K562 (cell line): ENCODE measurements at regions not wholly inside any gene's neighbourhood (a gene's known extent, or its start where the extent isn't known, plus 50 kb on each side); places are given as distances from the start of the nearest gene placed in this dataset.

Experiments used
- ATAC-seq: fragments of 200-7000 bp; cut with Tn5 transposase; 3 replicates; pipeline ENCODE4 v1.9.1; 2020; ENCODE audit warnings: moderate library complexity
- BruUV-seq: library from RNA; stranded (reverse); fragments of 400-500 nt; replicated peaks from 2 replicates; lab custom pipeline; 2021; lab: Mats Ljungman, UMichigan
- CTCF ChIA-PET: fragments of 300-600 bp; formaldehyde crosslinking; extraction: SDS; loops from one replicate; lab custom pipeline; 2021; ENCODE audit warnings: low intra/inter-chr PET ratio; lab: Yijun Ruan, JAX
- POLR2A ChIA-PET: fragments of 300-600, 350-650 bp; sonication (Branson Sonifier 250); formaldehyde crosslinking; extraction: SDS; loops from one replicate; lab custom pipeline; 2021; ENCODE audit warnings: antibody characterized with exemption, inconsistent platforms; lab: Yijun Ruan, JAX
- DNase-seq, 4 experiments: peaks; one replicate each; pipeline versions ENCODE4 v3.0.0 to v3.0.0-alpha.2; 2011 to 2018; ENCODE audit warnings: low spot score in 3 of 4, mixed read lengths in 3 of 4; ENCODE audit errors: extremely low read depth in 1 of 4
- FAIRE-seq: peaks from 2 replicates; lab custom pipeline; 2011; peaks lifted over from hg19 to GRCh38; lab: Jason Lieb, UNC
- H2AFZ ChIP-seq: 2 replicates; pipeline ENCODE4 v1.6.0; 2011; ENCODE audit warnings: low read depth, low read length, control low read depth, inconsistent platforms
- H3K27ac ChIP-seq: fragments of 200-600 bp; 3 replicates; pipeline ENCODE4 v1.8.0; 2011; ENCODE audit warnings: low read depth, mild to moderate bottlenecking, control low read depth, inconsistent platforms, low read length, moderate library complexity, mixed read lengths; ENCODE audit errors: extremely low read depth
- H3K27me3 ChIP-seq, 2 experiments: fragments of 300-600 bp in 1 of 2; 2 replicates in 1 of 2; 3 replicates in 1 of 2; pipeline versions ENCODE4 v1.6.0 to v1.8.0; 2011; ENCODE audit warnings: inconsistent platforms in 2 of 2, low read length in 2 of 2, mild to moderate bottlenecking in 1 of 2, mixed read lengths in 1 of 2, moderate library complexity in 1 of 2; ENCODE audit not compliant: control insufficient read depth in 2 of 2, insufficient read depth in 2 of 2
- H3K36me3 ChIP-seq: fragments of 300-600 bp; 3 replicates; pipeline ENCODE4 v1.8.0; 2011; ENCODE audit warnings: mild to moderate bottlenecking, low read length, inconsistent platforms; ENCODE audit not compliant: control insufficient read depth, insufficient read depth
- H3K4me1 ChIP-seq, 2 experiments: fragments of 200-600 bp in 1 of 2; replicated peaks in 1 of 2; 2 replicates in 1 of 2; 3 replicates in 1 of 2; pipeline versions ENCODE4 v1.5.1 to v1.8.0; 2011; ENCODE audit warnings: inconsistent platforms in 2 of 2, low read length in 2 of 2, mild to moderate bottlenecking in 1 of 2, mixed read lengths in 1 of 2, moderate library complexity in 1 of 2; ENCODE audit not compliant: control insufficient read depth in 2 of 2, insufficient read depth in 2 of 2
- H3K4me2 ChIP-seq: 2 replicates; pipeline ENCODE4 v1.6.1; 2011; ENCODE audit warnings: low read length, control low read depth, inconsistent platforms, mixed read lengths; ENCODE audit not compliant: insufficient read depth
- H3K4me3 ChIP-seq: fragments of 200-600 bp; sonication (generic), shearing (Covaris generic); 2 replicates; pipeline ENCODE4 v1.5.1; 2016; ENCODE audit warnings: control low read depth, inconsistent platforms
- H3K79me2 ChIP-seq: fragments of 200-600 bp; 3 replicates; pipeline ENCODE4 v1.8.0; 2011; ENCODE audit warnings: low read length, inconsistent platforms; ENCODE audit not compliant: control insufficient read depth, insufficient read depth
- H3K9ac ChIP-seq, 2 experiments: 2 replicates each; pipeline versions ENCODE4 v1.6.0 to v1.6.1; 2011; ENCODE audit warnings: low read depth in 2 of 2, low read length in 2 of 2, control low read depth in 1 of 2, inconsistent platforms in 1 of 2, mild to moderate bottlenecking in 1 of 2, mixed read lengths in 1 of 2; ENCODE audit not compliant: insufficient read depth in 1 of 2
- H3K9me1 ChIP-seq: one replicate; pipeline ENCODE4 v1.6.0; 2011; ENCODE audit warnings: inconsistent platforms, mild to moderate bottlenecking, low read length, moderate library complexity; ENCODE audit not compliant: control insufficient read depth, insufficient read depth
- H3K9me3 ChIP-seq: replicated peaks from 2 replicates; pipeline ENCODE4 v1.5.1; 2011; ENCODE audit warnings: low read depth, low read length, inconsistent platforms; ENCODE audit not compliant: control insufficient read depth, insufficient read depth
- H4K20me1 ChIP-seq: replicated peaks from 2 replicates; pipeline ENCODE4 v1.6.1; 2011; ENCODE audit warnings: low read length, inconsistent platforms, mixed read lengths; ENCODE audit not compliant: control insufficient read depth, insufficient read depth
- GABPB2 ChIP-seq: fragments of 250-450 bp; sonication (Bioruptor Pico); conservative IDR thresholded peaks from 2 replicates; pipeline ENCODE4 v1.5.1; 2021; ENCODE audit warnings: mild to moderate bottlenecking
- NEUROD1 ChIP-seq: fragments of 150-350 bp; IDR thresholded peaks from 2 replicates; pipeline ENCODE4 v1.6.1; 2014; ENCODE audit warnings: borderline replicate concordance, low read length, low read depth; ENCODE audit not compliant: partially characterized antibody
- PHF20 ChIP-seq: fragments of 450-650 bp; IDR thresholded peaks from 2 replicates; pipeline ENCODE4 v1.6.1; 2018; ENCODE audit not compliant: partially characterized antibody
- PURB ChIP-seq: sonication (generic); formaldehyde crosslinking; IDR thresholded peaks from 2 replicates; pipeline ENCODE4 v1.9.0; 2021; ENCODE audit warnings: low read depth, mild to moderate bottlenecking, missing genetic modification reagents
- RBFOX2 ChIP-seq: fragments of 200-400 bp; formaldehyde crosslinking; IDR thresholded peaks from 2 replicates; pipeline ENCODE4 v1.6.1; 2017; ENCODE audit warnings: low read depth, mild to moderate bottlenecking, low read length, moderate library complexity
- SAFB ChIP-seq: fragments of 200-400 bp; formaldehyde crosslinking; IDR thresholded peaks from 2 replicates; pipeline ENCODE4 v1.6.1; 2017; ENCODE audit warnings: low read depth, low read length, borderline replicate concordance
- SREBF2 ChIP-seq: sonication (generic); formaldehyde crosslinking; IDR thresholded peaks from 2 replicates; pipeline ENCODE4 v1.4.0; 2020; ENCODE audit warnings: mild to moderate bottlenecking, missing genetic modification reagents
- TEAD1 ChIP-seq, 2 experiments: fragments of 450-650 bp in 1 of 2; sonication (generic) in 1 of 2; formaldehyde crosslinking; IDR thresholded peaks; 2 replicates each; pipeline versions ENCODE4 v1.4.0 to v1.8.0; 2020 to 2022; ENCODE audit warnings: mild to moderate bottlenecking in 2 of 2, missing genetic modification reagents in 1 of 2
- U2AF1 ChIP-seq: fragments of 200-400 bp; formaldehyde crosslinking; optimal IDR thresholded peaks from 2 replicates; pipeline ENCODE3; 2017; ENCODE audit warnings: mild to moderate bottlenecking, low read depth, low read length, moderate library complexity
- XRCC4 ChIP-seq: IDR thresholded peaks from one replicate; pipeline ENCODE4 v1.6.1; 2011; ENCODE audit not compliant: insufficient read depth, insufficient read length; ENCODE audit errors: extremely low read depth
- WGBS: fragments of 100-300 bp; shearing (Covaris generic); methylation state at CpG from one replicate; pipeline ENCODE4 v1.1.6; 2016; ENCODE audit warnings: low coverage, mixed read lengths; ENCODE audit not compliant: insufficient coverage; ENCODE audit errors: missing lambda C conversion rate; 5-methylcytosine and 5-hydroxymethylcytosine counted together
- in situ Hi-C: fragments of 300-500 bp; cut with MboI; formaldehyde crosslinking; loops from 4 replicates; pipeline ENCODE4 v1.15.0; 2018; ENCODE audit warnings: inconsistent platforms, mixed read lengths
- intact Hi-C: fragments of 100-400 bp; cut with micrococcal nuclease; formaldehyde crosslinking; loops from 2 replicates; pipeline ENCODE4 v1.14.2; 2022
- TF ChIP-seq, protein P1 (sequence below), 2 experiments: fragments of 450-650 bp in 1 of 2; sonication (generic) in 1 of 2; formaldehyde crosslinking in 1 of 2; IDR thresholded peaks in 1 of 2; conservative IDR thresholded peaks in 1 of 2; 2 replicates each; pipeline versions ENCODE4 v1.6.1 to v1.8.1; 2016 to 2023; ENCODE audit warnings: mild to moderate bottlenecking in 2 of 2, moderate library complexity in 2 of 2, inconsistent platforms in 1 of 2, missing genetic modification reagents in 1 of 2
- TF ChIP-seq, protein P2 (sequence below), 3 experiments: fragments of 200-800 bp in 1 of 3; sonication (Bioruptor generic) in 1 of 3; sonication (generic) in 1 of 3; formaldehyde crosslinking in 1 of 3; IDR thresholded peaks; 2 replicates each; pipeline versions ENCODE4 v1.6.1 to v1.8.0; 2016 to 2022; ENCODE audit warnings: mild to moderate bottlenecking in 2 of 3, missing compliant biosample characterization in 2 of 3, missing genetic modification characterization in 2 of 3, missing genetic modification reagents in 1 of 3

DNA sequence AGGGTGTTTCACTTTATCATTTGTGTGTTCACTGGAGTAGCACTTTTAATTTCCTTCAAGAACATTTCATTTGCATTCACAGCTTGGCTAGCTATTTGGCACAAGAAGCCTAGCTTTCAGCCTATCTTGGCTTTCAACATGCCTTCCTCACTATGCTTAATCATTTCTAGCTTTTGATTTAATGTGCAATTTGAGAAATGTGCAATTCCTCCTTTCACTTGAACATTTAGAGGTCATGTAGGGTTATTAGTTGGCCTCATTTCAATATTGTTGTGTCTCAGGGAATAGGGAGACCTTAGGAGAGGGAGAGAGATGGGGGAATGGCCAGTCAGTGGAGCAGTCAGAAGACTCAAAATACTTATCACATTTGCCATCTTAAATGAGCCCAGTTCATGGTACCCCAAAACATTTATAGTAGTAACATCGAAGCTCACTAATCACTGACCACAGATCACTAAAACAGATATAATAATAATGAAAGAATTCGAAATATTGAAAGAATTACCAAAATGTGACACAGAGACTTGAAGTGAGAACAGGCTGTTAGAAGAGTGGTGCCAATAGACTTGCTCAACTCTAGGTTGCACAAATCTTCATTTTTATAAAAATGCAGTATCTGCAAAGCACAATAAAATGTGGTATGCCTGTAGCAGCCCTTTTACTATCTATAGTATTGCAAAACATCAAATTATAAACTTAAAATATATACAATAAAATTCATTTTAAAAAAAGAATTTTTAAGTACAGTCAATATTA is 561.2 kb downstream of the METTL4 start (continued):
- no peak for TF ChIP-seq RBFOX2
- TF ChIP-seq U2AF1 = no peak
- no peak for TF ChIP-seq SREBF2 (CRISPR knock-in tag)

DNA sequence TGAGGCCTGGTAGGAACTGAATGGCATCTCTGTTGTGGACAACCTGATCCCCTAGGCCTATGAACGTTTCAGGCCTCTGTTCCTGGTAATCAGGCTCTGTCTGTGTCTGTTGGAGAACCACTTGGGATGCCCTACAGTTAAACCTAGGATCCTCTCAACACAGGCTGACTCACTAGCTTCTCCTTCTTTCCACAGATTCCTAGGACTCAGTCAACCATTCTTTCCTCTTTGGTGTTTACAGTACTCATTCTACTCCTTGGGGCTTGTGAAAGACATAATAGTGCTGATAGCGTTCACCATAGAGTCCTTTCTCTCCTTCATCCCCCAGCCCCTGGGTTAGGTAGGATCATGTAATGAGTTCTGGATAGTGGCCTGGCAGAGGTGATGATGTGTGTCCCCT is 544.3 kb downstream of the METTL4 start:
- H3K27me3 ChIP-seq = no peaks in the 10 kb centered on the region
- CTCF ChIA-PET = no interaction called here
- TF ChIP-seq PURB (CRISPR knock-in tag) = no peak
- TF ChIP-seq, protein P1, sequence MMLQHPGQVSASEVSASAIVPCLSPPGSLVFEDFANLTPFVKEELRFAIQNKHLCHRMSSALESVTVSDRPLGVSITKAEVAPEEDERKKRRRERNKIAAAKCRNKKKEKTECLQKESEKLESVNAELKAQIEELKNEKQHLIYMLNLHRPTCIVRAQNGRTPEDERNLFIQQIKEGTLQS (IDR thresholded peaks at IDR 0.05) = no peak
- TF ChIP-seq, protein P1 (CRISPR knock-in tag; conservative IDR thresholded peaks at IDR 0.05) = no peak
- TF ChIP-seq, protein P2, sequence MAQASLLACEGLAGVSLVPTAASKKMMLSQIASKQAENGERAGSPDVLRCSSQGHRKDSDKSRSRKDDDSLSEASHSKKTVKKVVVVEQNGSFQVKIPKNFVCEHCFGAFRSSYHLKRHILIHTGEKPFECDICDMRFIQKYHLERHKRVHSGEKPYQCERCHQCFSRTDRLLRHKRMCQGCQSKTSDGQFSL (CRISPR knock-in tag; IDR thresholded peaks at IDR 0.05) = no peak
- TF ChIP-seq, protein P2 (tag; IDR thresholded peaks at IDR 0.05) = no peak
- TF ChIP-seq NEUROD1 = no peak
- TF ChIP-seq GABPB2 (CRISPR knock-in tag) = no peak
- no peak for TF ChIP-seq XRCC4
- TF ChIP-seq PHF20 = no peak
- TF ChIP-seq SAFB = no peak
- no peak for TF ChIP-seq TEAD1 (CRISPR knock-in tag; IDR thresholded peaks at IDR 0.05)
- TF ChIP-seq, all 486 proteins: peak for 0
- intact Hi-C loops (no loop called here), in situ Hi-C loops (no loop called here)
- Histone ChIP-seq H3K79me2 (no peaks in the 10 kb centered on the region), H3K9me1 (no peaks in the 10 kb centered on the region), H3K4me2 (no peak overlapping the region), H3K9me3 (no peaks in the 10 kb centered on the region), H3K36me3 (no peaks in the 10 kb centered on the region), H4K20me1 (no peaks in the 10 kb centered on the region), H2AFZ (no peak overlapping the region), H3K4me1 (no peaks in the 10 kb centered on the region), H3K27ac (no peak overlapping the region), H3K4me3 (no peak overlapping the region), H3K9ac (no peak overlapping the region)
- POLR2A ChIA-PET = interaction anchor here (0.6 to 0.7 kb wide), 2 partner anchors 31 to 321 kb away, joined by 3 read pairs; no protein-coding TSS in a partner anchor
- no peak for ATAC-seq
- FAIRE-seq = no peak
- 0% methylated on average over 2 of the region's 2 CpGs for WGBS
- no TSS peak for BruUV-seq
- no peak for DNase-seq
